HepG2 (cell line): ENCODE measurements at regions not wholly inside any gene's neighbourhood (a gene's known extent, or its start where the extent isn't known, plus 50 kb on each side); places are given as distances from the start of the nearest gene placed in this dataset.

Source experiments
- KAT8 ChIP-seq: IDR thresholded peaks from 2 replicates; pipeline ENCODE4 v1.6.1; 2016; ENCODE audit warnings: missing genetic modification reagents, missing compliant biosample characterization
- NR2C2 ChIP-seq: sonication (generic); formaldehyde crosslinking; IDR thresholded peaks from 2 replicates; pipeline ENCODE4 v1.4.0; 2020; ENCODE audit warnings: missing genetic modification reagents, mild to moderate bottlenecking, moderate library complexity, borderline replicate concordance
- TF ChIP-seq, protein P1 (sequence below): IDR thresholded peaks from 2 replicates; pipeline ENCODE4 v1.6.1; 2016; ENCODE audit warnings: missing biosample characterization, missing genetic modification reagents, low read depth

DNA sequence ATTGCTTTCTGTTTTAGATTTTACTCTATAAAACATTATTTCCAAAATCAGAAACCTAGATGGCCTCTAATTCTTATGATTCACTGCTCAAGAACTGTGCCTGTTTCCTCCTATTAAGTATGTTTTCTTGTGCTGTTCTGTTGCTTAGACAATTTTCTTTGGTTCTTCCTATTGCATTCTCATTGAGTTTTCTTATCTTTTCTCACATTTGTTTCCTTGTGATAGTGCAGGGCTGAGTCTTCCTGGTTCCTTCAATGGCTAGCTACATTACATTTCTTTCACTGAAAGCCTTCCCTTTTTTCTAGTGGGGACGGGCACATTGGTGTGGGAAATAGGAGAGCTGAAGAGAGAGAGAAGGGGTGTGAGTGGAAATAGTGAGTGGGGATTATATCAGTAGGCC, 183.4 kb downstream of the CALCRL start:
- no peak for TF ChIP-seq KAT8 (CRISPR knock-in tag)
- TF ChIP-seq, protein P1, sequence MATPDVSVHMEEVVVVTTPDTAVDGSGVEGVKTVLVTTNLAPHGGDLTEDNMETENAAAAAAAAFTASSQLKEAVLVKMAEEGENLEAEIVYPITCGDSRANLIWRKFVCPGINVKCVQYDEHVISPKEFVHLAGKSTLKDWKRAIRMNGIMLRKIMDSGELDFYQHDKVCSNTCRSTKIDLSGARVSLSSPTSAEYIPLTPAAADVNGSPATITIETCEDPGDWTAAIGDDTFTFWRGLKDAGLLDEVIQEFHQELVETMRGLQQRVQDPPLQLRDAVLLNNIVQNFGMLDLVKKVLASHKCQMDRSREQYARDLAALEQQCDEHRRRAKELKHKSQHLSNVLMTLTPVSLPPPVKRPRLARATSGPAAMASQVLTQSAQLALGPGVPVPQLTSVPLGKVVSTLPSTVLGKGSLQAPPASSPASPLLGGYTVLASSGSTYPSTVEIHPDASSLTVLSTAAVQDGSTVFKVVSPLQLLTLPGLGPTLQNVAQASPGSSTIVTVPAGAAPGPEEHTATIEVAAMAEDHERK (CRISPR knock-in tag): no peak
- no peak for TF ChIP-seq NR2C2 (CRISPR knock-in tag)
